ENCODE measurements at regions not wholly inside any gene's neighbourhood (a gene's known extent, or its start where the extent isn't known, plus 50 kb on each side); places are given as distances from the start of the nearest gene placed in this dataset.
A peak's percentile ranks its signal among the peaks of the same experiment; 100 is the strongest.

GRCh38 chr2:107086497-107086896, 200.5 kb upstream of the ST6GAL2 start:
- Histone ChIP-seq H3K27me3 (ENCODE audit: control insufficient read depth in 3 of 3, insufficient read depth in 3 of 3, low read length in 2 of 3) (no peaks in the 10 kb centered on the region), H3K9ac (ENCODE audit: insufficient read depth in 1 of 2, low read length in 2 of 2) (no peak overlapping the region), H3K27ac (ENCODE audit: low read depth in 1 of 2, low read length in 1 of 2) (no peak overlapping the region), H3K9me3 (ENCODE audit: control insufficient read depth in 4 of 4, insufficient read depth in 3 of 4, low read length in 3 of 4) (peaks cover 0 to 2% (median 1%) of the 10 kb centered on the region in 4 donors), H3K4me3 (no peak overlapping the region), H3K36me3 (ENCODE audit: control insufficient read depth in 4 of 4, insufficient read depth in 4 of 4, low read length in 4 of 4) (no peaks in the 10 kb centered on the region), H3K4me1 (ENCODE audit: control insufficient read depth in 5 of 5, insufficient read depth in 5 of 5, low read length in 5 of 5) (no peaks in the 10 kb centered on the region)
- DNase-seq (no peak), ATAC-seq (ENCODE audit: insufficient read depth, low FRiP score) (no peak)
- WGBS, 2 donors: 73 to 79% methylated on average over 2 of the region's 2 CpGs
- no peak for TF ChIP-seq CTCF (IDR thresholded peaks at IDR 0.05; ENCODE audit: control extremely low read depth, extremely low read depth)

DNA sequence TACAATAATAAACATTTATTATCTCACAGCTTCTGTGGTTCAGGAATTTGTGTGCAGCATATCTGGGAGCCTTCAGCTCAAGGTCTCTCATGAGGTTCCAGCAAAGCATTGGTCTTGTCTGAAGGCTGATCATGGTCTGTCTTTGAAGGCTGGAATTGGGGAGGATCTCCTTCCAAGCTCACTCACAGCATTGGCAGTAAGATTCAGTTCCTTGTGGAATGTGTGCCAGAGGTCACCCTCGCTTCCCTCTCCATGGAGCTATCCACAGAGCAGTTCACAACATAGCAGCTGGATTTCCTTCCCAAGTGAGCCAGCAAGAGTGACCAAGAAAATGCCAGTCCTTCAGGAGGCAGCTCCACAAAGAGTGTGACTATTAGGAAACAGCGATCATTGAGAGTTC, 202.2 kb upstream of the ST6GAL2 start:
- Histone ChIP-seq H3K4me3 (no peak overlapping the region), H3K9ac (ENCODE audit: insufficient read depth in 1 of 2, low read length in 2 of 2) (no peak overlapping the region), H3K9me3 (ENCODE audit: control insufficient read depth in 4 of 4, insufficient read depth in 3 of 4, low read length in 3 of 4) (peaks cover 0 to 2% (median 1%) of the 10 kb centered on the region in 4 donors), H3K27me3 (ENCODE audit: control insufficient read depth in 3 of 3, insufficient read depth in 3 of 3, low read length in 2 of 3) (no peaks in the 10 kb centered on the region), H3K4me1 (ENCODE audit: control insufficient read depth in 5 of 5, insufficient read depth in 5 of 5, low read length in 5 of 5) (no peaks in the 10 kb centered on the region), H3K27ac (ENCODE audit: low read depth in 1 of 2, low read length in 1 of 2) (no peak overlapping the region), H3K36me3 (ENCODE audit: control insufficient read depth in 4 of 4, insufficient read depth in 4 of 4, low read length in 4 of 4) (no peaks in the 10 kb centered on the region)
- no peak for ATAC-seq (ENCODE audit: insufficient read depth, low FRiP score)
- WGBS, 2 donors: 78 to 89% methylated on average over 2 of the region's 2 CpGs
- TF ChIP-seq CTCF (IDR thresholded peaks at IDR 0.05; ENCODE audit: control extremely low read depth, extremely low read depth): no peak
- DNase-seq: no peak

GRCh38 chr2:107091163-107091864, 205.3 kb upstream of the ST6GAL2 start:
- peak in 1 of 3 donors; percentile 7 for DNase-seq
- H3K36me3 ChIP-seq (ENCODE audit: control insufficient read depth in 4 of 4, insufficient read depth in 4 of 4, low read length in 4 of 4): no peaks in the 10 kb centered on the region
- H3K9me3 ChIP-seq (ENCODE audit: control insufficient read depth in 4 of 4, insufficient read depth in 3 of 4, low read length in 3 of 4): peaks cover 0 to 2% (median 1%) of the 10 kb centered on the region in 4 donors
- no peak overlapping the region for H3K27ac ChIP-seq (ENCODE audit: low read depth in 1 of 2, low read length in 1 of 2)
- H3K27me3 ChIP-seq (ENCODE audit: control insufficient read depth in 3 of 3, insufficient read depth in 3 of 3, low read length in 2 of 3): no peaks in the 10 kb centered on the region
- no peaks in the 10 kb centered on the region for H3K4me1 ChIP-seq (ENCODE audit: control insufficient read depth in 5 of 5, insufficient read depth in 5 of 5, low read length in 5 of 5)
- ATAC-seq (ENCODE audit: insufficient read depth, low FRiP score): no peak
- WGBS, 2 donors: 57 to 75% methylated on average over 7 of the region's 7 CpGs
- no peak overlapping the region for H3K9ac ChIP-seq (ENCODE audit: insufficient read depth in 1 of 2, low read length in 2 of 2)
- H3K4me3 ChIP-seq: no peak overlapping the region
- no peak for TF ChIP-seq CTCF (IDR thresholded peaks at IDR 0.05; ENCODE audit: control extremely low read depth, extremely low read depth)
